ENCODE measurements at regions not wholly inside any gene's neighbourhood (a gene's known extent, or its start where the extent isn't known, plus 50 kb on each side); places are given as distances from the start of the nearest gene placed in this dataset.
"Not testable (repeated sequence)": the region's sequence is repeated elsewhere in the genome, so short reads cannot be mapped to it uniquely, and the experiment has no call there.

DNA sequence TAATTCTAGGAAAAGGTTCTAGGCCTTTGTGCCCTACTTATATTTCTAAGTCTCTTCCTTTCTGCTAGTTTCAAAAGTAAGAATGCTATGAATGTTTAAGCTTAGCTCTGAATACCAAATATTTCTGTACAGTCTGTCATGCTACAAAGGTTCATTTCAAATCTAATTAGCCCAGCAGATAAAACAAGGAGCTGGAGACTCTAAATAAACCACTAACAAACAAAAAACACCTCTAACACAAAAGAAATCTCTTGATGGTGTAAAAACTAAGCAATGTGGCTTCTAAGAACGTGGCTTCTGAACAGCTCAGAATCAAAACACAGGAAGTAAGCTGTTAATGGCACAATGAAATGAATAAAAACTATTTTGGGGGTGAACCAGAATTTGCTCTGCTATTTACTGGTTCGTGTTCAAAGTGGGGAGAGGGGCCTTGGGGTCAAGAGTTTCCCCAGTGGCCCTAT lies 198.3 kb downstream of the BCAS1 start:
- peak; percentile 96 for FAIRE-seq

DNA sequence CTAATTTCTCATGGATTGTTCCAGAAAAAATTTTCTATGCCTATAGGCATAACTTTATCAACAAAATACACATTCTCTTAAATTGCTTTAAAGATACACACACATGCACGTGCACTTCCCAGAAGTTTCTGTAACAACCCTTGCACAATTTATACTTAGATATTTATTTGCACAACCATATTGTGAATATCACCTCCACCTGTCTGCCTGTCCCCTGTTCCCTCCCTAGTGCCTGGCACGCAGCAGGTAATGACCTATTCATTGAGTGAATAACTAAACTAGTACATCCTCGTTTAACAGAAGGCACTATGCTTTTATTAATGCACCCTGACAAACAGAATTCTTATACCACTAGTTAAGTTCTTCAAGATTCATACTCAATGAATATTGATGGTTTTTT lies 198.9 kb downstream of the BCAS1 start:
- no peak for FAIRE-seq

DNA sequence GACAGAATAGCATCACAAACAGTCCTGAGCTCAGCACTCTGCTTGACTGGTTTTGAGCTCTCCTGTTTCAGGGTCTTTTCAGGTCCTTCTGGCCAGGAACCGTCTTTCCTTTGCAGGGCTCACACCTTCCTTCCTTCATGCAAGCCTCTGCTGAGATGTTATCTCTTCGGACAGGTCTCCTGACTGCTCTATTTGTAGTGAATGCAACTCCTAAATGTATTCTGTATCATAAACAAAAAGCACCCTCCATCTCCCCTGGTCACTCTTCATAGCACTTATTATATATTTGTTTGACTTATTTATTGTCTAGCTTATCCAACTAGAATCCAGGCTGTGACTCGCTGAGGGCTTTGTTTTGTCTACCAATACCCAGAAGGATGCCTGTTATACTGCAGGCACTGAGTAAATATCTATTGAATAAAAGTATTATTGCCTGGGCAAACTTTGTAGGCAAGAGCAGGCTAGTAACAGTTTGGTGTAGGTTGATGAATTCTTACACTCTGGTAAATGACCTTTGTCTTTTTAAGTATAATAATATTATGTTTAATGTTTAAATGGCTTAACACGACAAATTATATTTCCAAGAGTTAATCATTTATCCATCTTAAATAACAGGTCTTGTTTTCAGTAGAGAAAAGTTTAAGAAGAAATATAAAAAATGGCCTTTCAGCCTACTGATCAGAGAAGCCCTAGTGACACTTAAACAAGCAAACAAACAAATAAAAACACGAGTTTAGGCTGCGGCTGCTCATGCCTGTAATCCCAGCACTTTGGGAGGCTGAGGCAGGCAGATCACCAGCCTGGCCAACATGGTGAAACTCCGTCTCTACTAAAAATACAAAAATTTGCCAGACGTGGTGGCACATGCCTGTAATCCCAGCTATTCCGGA lies 199.7 kb downstream of the BCAS1 start:
- FAIRE-seq, result peak; percentile 8

DNA sequence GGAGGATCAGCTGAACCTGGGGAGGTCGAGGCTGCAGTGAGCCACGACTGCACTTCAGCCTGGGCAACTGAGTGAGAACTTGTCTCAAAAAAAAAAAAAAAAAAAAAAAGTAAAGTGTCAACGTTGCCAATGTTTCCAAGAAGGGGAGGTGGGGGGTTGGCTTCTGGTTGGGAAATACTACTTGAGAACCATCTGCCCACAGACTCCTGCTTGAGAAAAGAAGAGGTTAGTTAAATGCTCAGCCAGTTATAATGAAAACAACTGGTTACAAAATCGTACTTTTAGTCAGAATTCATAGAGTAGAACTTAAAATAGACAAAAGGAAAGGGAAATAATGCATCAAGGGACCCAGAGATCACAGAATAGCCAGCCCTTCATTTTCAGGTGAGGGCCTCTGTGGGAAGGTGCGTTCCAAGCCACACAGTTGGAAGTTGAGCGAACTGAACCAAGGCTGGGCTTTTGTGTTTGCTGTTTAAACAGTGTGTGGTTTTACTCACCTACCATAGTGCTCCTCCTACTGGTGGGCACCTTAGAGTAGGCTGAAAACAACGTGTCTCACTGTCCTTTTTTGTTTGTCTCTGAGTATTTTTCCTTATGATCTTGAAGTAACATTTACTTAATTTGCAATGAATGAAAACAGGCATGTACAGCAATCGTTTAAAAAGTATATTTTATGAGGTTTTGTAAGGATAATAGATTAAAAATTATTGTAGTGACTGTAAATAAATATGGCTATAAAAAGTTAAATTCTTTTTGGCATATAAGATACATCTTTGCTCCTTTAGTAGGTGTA lies 200.7 kb downstream of the BCAS1 start:
- peak; percentile 95 for FAIRE-seq

DNA sequence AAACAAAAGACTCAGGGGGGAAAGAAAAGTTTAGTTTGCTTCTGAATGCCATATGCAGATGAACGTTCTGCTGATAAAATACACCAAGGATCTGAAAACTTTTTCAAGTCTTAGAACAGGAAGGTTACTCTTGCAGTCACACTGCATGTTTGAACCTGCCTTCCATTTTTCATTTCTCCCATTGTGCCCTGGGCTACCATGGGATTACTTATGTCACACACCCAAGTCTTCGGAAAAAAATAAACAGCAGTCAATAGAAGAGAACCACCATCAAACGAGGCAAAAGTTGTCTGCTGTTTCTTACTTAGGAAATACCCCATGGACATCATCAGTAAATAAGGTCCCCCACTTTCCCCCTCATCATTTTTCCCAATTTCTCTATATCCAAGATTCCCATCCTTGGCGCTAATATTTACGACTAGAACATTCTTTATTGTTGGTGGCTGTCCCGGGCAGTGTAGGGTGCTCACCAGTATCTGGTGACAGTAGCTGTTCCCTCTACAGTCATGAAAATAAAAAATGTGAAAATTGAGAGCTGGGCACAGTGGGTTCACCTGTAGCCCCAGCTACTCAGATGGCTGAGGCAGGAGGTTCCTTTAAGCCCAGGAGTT lies 202.5 kb downstream of the BCAS1 start:
- no peak for FAIRE-seq

DNA sequence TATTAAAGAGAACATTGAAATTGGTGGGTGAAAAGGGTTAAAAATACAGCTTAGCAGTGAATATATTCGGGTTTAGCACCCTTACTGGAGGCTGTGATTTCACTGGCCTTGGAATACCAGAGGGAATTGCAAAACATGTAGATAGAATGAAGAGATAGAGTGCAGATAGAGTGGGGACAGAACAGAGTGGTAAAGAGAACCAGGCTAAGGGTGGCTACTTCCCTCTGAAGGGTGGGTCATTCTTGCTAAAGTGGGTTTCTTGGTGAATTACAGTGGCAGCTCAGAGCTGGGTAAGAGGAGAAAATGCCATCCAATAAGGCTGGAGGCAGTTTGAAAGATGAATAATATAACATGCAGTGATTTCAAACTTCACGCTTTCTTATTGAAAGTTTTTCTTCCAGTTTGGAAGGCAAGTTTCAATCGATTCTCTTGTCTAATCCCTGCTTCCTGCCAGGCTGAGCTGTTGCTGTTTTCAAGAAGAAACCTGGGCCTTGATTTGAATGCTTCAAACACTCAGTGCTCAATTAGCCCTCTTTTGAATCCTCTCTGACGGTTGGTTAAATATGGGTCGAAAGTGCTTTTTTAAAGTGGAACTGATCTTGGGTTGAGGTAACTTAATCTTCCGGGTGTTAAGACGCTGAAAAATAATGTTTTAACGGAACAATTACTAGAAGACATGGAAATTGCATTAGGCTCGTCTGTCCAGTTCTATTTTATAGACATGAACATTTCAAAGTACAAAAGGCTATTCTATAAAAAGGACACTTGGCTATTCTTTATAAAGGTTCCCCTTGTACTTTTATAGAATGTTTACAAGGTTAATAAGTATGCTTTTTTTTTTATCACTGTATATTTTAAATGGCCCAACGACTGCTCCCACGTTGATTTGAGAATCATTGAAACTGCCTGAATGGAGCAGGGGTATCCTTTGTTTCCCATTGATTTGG lies 203.3 kb downstream of the BCAS1 start:
- peak; percentile 91 for FAIRE-seq

DNA sequence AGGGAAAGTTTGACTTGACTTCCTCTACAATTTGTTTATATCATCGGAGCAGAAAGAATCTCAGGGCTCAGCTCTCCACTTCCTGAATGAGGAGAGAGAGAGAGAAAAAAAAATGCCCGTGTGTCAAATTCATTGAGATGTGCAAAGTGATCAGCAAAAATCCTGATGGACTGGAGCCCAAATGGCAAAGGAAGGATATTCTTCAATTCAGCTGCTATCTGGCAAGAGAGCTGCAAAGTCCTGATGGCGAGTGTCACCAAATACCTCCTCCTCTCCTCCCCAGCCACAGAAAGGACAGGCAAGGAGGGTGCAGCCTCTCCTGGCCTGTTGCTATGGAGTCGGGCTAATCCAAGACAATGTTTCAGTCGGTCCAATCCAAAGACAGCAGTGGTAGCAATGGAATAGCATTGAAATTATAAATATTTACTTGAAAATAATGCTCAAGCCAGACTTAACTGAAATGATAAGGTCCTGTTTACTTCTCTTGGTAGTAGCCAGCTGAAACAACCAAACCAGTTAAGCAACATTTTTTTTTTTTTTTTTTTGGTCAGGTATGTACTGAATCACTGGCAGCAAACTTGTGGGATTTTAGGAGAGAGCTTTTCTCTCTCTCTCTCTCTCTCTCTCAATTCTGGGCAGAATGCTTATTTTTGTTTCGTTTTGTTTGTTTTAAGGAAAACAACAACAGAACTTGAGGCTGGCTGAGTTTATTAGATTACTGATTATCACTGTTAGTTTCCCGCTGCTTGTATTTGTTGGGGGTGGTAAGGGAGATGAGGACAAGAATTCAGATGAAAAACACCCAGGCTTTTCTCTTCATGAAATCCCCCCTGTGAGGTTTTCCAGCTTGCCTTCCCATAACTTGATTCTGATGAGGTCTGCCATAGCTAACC lies 204.2 kb downstream of the BCAS1 start:
- FAIRE-seq, result peak; percentile 80

DNA sequence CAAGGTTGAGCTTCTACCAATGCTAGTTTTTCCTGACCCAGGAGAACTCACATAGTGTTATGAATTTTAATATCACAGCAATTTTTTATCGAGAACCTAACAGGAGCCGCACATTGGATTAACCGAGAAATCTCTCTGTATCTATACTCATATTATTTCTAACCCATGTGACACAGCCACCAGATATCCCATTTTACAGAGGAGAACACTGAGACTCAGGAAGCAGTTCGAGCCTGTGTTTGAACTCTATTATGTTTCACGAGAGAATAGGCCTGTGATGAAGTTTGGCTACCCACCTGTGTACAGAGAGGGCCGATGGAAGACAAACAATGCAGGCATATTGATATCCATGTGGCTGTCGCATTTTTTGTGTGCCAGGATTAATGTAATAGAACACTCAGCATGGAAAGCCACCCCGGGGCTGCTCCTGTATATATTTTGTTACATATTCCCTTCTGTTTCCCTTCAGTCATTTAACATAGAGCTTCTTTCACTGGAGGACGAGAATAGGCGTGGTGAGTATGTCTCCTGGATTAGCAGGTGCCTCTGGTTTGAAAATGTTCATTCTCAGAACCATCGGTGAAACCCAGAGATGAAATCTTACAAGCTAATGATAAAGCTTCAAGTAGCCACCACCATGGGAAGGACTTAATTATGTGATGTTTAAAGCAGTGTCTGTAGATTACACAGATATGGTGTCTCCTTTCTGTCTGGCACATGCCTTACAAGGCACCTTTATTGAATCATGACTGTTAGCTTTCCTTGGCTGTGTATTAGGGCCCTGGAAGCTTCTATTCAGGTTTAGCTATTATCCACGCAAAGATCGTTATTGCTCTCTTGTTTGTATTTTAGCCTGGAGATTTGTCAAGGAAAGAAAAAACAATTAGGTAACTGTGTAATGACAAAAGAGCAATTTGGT lies 205.4 kb downstream of the BCAS1 start:
- FAIRE-seq, result not testable (repeated sequence)

DNA sequence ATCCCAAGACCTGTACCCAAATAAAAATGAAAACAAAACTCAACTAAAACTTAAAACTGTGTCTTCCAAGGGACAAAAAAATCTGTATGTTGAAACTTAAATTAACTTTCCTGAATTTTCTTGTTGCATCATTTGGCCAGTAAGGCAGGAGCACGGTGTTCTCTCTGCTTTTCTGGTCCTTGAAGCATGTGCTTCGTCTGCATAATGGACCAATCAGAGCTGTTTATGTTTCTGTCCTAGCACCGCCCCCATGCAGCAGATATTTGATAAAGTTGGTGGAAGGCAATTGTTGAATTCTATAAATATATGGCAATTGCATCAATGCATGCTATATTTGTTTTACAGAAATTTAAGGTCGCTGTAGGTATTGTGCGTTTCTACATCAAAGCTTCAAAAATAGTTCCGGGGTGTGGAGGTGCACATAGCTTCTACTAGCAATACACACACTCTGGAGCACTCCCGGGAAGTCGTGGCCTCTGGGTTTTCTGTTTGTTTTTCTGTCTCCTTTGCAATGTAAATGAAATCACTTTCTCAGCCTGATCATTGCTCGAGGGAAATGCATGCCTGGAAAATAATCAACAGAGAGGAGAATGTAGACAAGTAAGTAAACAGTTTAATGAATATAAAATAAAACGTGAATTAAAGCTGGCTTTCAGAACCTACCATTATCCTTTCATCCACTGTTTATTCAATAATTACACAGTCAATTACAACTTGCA lies 206.3 kb downstream of the BCAS1 start:
- FAIRE-seq, result not testable (repeated sequence)

DNA sequence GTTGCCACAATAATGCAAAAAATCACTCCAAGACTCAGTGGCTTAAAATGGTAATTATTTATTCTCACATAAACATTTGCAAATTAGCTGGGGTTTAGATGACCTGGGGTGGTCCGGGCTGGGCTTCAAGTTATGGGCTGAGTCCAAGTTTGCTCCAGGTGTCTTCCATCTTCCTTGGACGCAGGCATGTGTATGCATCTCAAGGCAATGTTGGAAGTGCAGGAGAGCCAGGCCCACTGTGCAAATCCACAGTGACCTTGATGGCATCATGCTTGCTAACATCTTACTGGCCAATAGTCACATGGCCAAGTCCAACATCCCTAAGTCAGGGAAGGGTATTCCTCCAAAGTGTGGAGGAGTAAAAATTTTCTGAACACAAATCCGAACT lies 206.9 kb downstream of the BCAS1 start:
- FAIRE-seq, result not testable (repeated sequence)

DNA sequence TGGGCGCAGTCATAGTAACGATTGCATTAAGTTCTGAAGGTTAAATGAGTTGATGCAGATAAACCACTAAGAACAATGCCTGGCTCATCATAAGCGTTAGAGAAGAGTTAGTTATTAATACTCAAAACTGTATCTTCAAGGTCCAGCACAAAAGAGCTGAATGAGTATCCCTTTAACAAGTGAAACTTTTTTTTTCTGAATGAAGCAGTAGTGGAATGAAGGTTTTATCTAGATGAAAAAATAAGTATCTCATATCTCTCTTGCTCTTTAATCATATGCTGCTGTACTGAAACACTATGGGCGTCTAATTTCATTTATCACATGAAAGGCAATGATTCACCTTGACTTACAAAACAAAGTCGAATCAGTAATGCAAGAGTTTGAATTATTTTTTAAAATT lies 207.4 kb downstream of the BCAS1 start:
- FAIRE-seq, result not testable (repeated sequence)

DNA sequence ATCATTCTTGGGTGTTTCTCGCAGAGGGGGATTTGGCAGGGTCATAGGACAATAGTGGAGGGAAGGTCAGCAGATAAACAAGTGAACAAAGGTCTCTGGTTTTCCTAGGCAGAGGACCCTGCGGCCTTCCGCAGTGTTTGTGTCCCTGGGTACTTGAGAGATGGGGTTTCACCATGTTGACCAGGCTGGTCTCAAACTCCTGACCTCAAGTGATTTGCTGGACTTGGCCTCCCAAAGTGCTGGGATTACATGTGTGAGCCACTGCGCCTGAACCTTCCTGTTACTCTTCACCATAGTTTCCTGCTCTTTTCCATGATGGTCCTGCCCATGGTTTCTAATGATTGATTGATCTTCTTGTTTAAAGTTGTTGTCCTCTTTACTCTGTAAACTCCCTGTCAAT lies 207.9 kb downstream of the BCAS1 start:
- FAIRE-seq, result not testable (repeated sequence)

DNA sequence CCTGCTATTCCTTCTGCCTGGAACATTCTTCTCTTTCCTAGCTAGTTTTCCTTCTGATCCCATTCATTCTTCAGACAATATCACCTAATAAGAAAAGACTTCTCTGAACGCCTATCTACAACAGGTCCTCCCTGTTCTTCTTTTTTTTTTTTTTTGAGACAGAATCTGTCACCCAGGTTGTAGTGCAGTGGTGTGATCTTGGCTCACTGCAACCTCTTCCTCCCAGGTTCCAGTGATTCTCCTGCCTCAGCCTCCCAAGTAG lies 208.3 kb downstream of the BCAS1 start:
- FAIRE-seq, result not testable (repeated sequence)

DNA sequence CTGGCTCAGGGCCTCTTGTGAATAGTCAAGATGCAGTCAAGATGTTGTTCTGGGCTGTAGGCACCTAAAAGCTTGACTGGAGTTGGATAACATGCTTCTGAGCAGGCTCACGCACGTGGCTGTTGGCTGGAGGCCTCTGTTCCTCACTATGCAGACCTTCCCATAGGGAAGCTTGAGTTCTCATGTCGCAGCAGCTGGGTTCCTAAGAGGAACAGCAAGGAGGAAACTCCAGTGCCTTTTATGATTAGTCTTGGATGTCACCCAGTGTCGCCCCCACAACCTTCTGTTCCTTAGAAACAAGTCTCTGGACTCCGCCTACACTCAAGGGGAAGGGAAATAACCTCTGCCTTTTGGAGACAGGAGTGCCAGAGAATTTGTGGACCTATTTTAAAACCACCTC lies 210.7 kb downstream of the BCAS1 start:
- no peak for FAIRE-seq

DNA sequence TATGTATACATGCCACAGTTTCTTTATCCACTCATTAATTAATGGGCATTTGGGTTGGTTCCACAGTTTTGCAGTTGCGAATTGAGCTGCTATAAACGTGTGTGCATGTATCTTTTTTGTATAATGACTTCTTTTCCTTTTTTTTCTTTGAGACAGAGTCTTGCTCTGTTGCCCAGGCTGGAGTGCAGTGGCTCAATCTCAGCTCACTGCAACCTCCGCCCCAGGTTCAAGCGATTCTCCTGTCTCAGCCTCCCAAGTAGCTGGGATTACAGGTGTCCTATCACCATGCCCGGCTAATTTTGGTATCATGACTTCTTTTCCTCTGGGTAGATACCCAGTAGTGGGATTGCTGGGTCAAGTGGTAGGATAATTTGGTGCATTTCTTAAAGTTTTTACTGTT lies 211.4 kb downstream of the BCAS1 start:
- FAIRE-seq, result not testable (repeated sequence)

DNA sequence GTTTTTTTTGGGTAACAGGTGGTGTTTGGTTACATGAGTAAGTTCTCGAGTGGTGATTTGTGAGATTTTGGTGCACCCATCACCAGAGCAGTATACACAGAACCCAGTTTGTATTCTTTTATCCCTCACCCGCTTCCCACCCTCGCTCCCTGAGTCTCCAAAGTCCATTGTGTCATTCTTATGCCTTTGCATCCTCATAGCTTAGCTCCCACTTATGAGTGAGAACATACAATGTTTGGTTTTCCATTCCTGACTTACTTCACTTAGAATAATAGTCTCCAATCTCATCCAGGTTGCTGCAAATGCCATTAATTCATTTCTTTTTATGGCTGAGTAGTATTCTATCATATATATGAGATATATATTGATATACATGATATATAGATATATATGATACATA lies 211.9 kb downstream of the BCAS1 start:
- not testable (repeated sequence) for FAIRE-seq

DNA sequence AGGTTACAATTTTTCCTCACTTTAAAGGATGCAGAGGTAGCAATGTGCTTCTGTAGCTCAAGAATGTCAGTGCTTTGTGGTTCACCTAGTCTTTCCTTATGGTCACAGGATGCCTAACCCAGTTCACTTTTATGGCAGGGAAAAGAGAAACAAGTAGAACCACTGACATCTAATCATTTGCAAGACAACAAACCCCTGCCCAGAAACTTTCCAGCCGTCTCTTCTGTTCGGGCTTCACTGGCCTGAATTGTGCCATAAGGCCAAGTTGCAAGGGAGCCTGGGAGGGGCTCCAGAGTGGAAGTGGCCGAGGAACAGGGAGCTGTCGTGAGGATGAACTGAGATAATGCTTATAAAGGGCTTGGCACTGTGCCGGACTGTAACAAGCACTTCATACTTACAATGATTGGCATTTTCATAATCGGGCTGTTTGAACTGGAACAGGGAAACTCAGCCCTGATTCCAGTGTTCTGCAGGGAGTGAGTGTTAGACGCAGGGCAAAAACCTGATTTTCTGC lies 212.6 kb downstream of the BCAS1 start:
- FAIRE-seq, result no peak

DNA sequence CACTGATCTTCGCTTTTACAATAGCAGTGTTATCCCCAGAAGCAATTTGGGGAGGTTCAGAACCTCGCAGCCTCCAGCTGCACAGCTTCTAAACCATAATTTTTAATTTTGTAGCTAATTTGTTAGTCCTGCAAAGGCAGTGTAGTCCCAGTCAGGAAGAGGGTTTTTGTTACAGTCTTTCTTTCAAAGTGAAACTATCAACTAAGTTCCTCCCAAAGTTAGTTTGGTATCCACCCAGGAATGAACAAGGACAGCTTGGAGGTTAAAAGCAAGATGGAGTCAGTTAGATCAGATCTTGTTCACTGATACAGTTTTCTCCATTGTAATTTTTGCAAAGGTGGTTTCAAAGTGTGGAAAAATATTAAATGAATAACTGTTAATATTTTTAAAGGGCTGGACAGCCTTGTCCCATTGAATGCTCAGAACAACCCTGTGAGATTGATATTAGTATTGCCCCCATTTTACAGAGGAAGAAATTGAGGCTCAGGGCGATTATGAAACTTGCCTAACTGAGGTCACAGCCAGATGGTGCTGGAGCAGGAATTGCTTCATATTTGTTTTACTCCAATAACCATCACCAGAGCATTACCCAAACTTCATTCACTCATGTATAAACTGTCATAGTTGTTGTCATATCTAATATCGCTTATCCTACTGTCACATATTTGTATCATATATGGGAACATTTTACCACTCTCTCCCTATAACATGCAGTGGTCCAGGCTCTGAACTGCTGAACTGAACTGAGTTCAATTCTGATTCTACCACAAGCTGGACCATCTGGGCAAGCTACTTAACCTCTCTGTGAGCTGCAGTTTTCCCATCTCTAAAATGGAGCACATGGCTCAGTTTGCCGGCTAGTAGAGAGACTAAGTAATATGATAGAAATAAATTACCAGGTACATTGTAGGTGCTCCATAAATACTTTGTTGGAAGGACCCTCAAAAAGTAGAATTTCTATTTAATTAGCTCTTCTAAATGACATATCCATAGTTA lies 213.8 kb downstream of the BCAS1 start:
- no peak for FAIRE-seq

Measured in G401.6 (cell line).